ENCODE measurements at regions not wholly inside any gene's neighbourhood (a gene's known extent, or its start where the extent isn't known, plus 50 kb on each side); places are given as distances from the start of the nearest gene placed in this dataset.

DNA sequence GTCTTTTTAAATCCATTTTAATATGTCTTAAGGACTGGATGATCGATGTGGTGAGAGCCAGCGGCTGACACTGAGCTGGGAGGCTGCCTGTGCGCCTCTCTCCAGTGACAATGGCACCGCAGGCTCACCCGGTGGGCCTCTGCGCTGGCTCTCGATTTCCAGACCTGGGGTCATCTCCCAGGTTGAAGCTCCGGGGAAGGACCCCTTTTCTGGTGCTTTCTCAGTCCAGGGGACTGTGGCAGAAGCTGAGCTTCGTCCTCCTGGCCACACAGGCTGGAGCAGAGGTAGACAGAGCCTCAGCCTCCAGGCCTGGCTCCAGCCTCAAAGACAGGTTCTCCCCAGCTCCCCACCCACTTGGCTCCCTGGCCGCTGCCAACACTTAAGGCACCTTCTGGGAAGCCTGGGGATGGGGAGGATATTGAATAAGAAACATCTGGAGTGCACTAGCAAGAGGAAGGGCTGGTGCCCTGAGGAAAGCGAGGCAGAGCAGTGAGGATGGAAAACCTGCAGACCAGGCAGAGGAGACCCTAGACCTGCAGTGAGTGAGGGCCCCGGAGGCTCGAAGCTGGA, 154.2 kb upstream of the SMAD3 start:
- CTCF ChIA-PET: no interaction called here
- Mint-ChIP-seq H3K9me3 (ENCODE audit: unreplicated experiment) (peaks cover 6% of the 10 kb centered on the region), H3K27ac (ENCODE audit: unreplicated experiment) (no peak overlapping the region), H3K4me1 (ENCODE audit: low read depth, unreplicated experiment) (no peaks in the 10 kb centered on the region), H3K27me3 (ENCODE audit: insufficient read depth, unreplicated experiment) (no peaks in the 10 kb centered on the region), H3K36me3 (ENCODE audit: insufficient read depth, unreplicated experiment) (no peaks in the 10 kb centered on the region), H3K4me3 (ENCODE audit: unreplicated experiment) (no peak overlapping the region)
- POLR2A ChIA-PET: interaction anchor here (0.7 kb wide), 1 partner anchor 285 kb away, joined by 5 read pairs; no protein-coding TSS in a partner anchor
- DNase-seq: no peak
- TF ChIP-seq, protein P1, sequence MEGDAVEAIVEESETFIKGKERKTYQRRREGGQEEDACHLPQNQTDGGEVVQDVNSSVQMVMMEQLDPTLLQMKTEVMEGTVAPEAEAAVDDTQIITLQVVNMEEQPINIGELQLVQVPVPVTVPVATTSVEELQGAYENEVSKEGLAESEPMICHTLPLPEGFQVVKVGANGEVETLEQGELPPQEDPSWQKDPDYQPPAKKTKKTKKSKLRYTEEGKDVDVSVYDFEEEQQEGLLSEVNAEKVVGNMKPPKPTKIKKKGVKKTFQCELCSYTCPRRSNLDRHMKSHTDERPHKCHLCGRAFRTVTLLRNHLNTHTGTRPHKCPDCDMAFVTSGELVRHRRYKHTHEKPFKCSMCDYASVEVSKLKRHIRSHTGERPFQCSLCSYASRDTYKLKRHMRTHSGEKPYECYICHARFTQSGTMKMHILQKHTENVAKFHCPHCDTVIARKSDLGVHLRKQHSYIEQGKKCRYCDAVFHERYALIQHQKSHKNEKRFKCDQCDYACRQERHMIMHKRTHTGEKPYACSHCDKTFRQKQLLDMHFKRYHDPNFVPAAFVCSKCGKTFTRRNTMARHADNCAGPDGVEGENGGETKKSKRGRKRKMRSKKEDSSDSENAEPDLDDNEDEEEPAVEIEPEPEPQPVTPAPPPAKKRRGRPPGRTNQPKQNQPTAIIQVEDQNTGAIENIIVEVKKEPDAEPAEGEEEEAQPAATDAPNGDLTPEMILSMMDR (IDR thresholded peaks at IDR 0.05; ENCODE audit: insufficient read depth in 1 of 2, low read depth in 1 of 2, low read length in 1 of 2, severe bottlenecking in 1 of 2, unreplicated experiment in 1 of 2): no peak
- intact Hi-C loops (cut with micrococcal nuclease; ENCODE audit: unreplicated experiment): no loop called here
- Histone ChIP-seq H3K4me1 (peaks cover 9% of the 10 kb centered on the region; the same call in 1 of the 2 replicates), H3K27me3 (replicated peaks; ENCODE audit: control insufficient read depth, insufficient read depth, low read length) (no peaks in the 10 kb centered on the region), H3K36me3 (ENCODE audit: control insufficient read depth, insufficient read depth, low read length) (no peaks in the 10 kb centered on the region), H3K9me3 (no peaks in the 10 kb centered on the region), H3K4me3 (ENCODE audit: low read depth, low read length) (no peak overlapping the region)
- no TSS peak for BruUV-seq (replicated peaks)

DNA sequence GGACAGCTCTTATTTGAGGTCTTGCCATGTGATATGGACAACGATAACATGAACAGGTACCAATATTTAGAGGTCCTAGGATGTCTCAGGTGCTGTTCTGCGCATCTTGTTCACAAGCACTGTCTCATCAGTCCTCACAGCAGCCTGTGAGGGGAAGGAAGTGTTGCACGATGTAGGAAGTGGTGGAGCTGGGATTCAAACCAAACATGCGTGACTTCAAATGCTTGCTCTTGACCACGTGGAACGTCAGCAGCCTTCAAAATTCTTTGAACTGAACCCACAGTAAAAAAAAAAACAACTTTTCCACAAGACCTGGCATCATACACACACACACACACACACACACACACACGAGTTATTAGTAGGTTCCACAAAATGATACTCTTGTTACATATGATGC, 153.4 kb upstream of the SMAD3 start:
- TF ChIP-seq, protein P1 (IDR thresholded peaks at IDR 0.05; ENCODE audit: insufficient read depth in 1 of 2, low read depth in 1 of 2, low read length in 1 of 2, severe bottlenecking in 1 of 2, unreplicated experiment in 1 of 2): no peak
- ChIA-PET CTCF (no interaction called here), POLR2A (no interaction called here)
- no TSS peak for BruUV-seq (replicated peaks)
- H3K9me3 ChIP-seq: no peaks in the 10 kb centered on the region; the same call in 1 of the 2 replicates
- no peak overlapping the region for H3K4me3 ChIP-seq (ENCODE audit: low read depth, low read length)
- no peaks in the 10 kb centered on the region for H3K36me3 Mint-ChIP-seq (ENCODE audit: insufficient read depth, unreplicated experiment)
- H3K36me3 ChIP-seq (ENCODE audit: control insufficient read depth, insufficient read depth, low read length): no peaks in the 10 kb centered on the region
- no peaks in the 10 kb centered on the region for H3K4me1 Mint-ChIP-seq (ENCODE audit: low read depth, unreplicated experiment)
- no peaks in the 10 kb centered on the region for H3K27me3 ChIP-seq (replicated peaks; ENCODE audit: control insufficient read depth, insufficient read depth, low read length)
- peaks cover 13% of the 10 kb centered on the region for H3K9me3 Mint-ChIP-seq (ENCODE audit: unreplicated experiment)
- no peak overlapping the region for H3K4me3 Mint-ChIP-seq (ENCODE audit: unreplicated experiment)
- no peak overlapping the region for H3K27ac Mint-ChIP-seq (ENCODE audit: unreplicated experiment)
- no peaks in the 10 kb centered on the region for H3K27me3 Mint-ChIP-seq (ENCODE audit: insufficient read depth, unreplicated experiment)
- peaks cover 9% of the 10 kb centered on the region; the same call in 1 of the 2 replicates for H3K4me1 ChIP-seq
- no peak for DNase-seq
- intact Hi-C loops (cut with micrococcal nuclease; ENCODE audit: unreplicated experiment): no loop called here

DNA sequence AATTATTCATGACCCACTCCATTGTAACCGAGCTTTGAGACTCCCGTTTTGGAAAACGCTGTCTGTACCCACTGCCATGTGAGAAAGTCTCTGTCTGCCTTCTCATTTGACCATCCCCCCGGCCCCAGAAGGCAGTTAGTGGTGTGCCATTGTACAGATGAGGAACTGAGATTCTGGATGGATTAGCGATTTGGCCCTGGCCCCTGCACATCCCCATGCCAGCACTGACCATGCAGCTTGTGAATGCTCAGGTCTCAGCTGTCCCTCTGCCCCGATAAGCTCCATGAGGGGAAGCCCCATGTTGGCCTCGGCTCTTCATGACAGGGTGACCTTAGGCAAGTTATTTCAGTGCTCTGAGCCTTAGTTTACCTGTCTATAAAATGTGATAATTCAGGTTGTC, 153.0 kb upstream of the SMAD3 start:
- no TSS peak for BruUV-seq (replicated peaks)
- Histone ChIP-seq H3K36me3 (ENCODE audit: control insufficient read depth, insufficient read depth, low read length) (no peaks in the 10 kb centered on the region), H3K4me3 (ENCODE audit: low read depth, low read length) (no peak overlapping the region), H3K4me1 (peaks cover 8% of the 10 kb centered on the region; the same call in 1 of the 2 replicates), H3K9me3 (no peaks in the 10 kb centered on the region; the same call in 1 of the 2 replicates), H3K27me3 (replicated peaks; ENCODE audit: control insufficient read depth, insufficient read depth, low read length) (no peaks in the 10 kb centered on the region)
- no peak overlapping the region for H3K4me3 Mint-ChIP-seq (ENCODE audit: unreplicated experiment)
- H3K4me1 Mint-ChIP-seq (ENCODE audit: low read depth, unreplicated experiment): no peaks in the 10 kb centered on the region
- DNase-seq: no peak
- H3K27ac Mint-ChIP-seq (ENCODE audit: unreplicated experiment): no peak overlapping the region
- intact Hi-C loops (cut with micrococcal nuclease; ENCODE audit: unreplicated experiment): no loop called here
- CTCF ChIA-PET: no interaction called here
- peaks cover 18% of the 10 kb centered on the region for H3K9me3 Mint-ChIP-seq (ENCODE audit: unreplicated experiment)
- POLR2A ChIA-PET: no interaction called here
- no peaks in the 10 kb centered on the region for H3K36me3 Mint-ChIP-seq (ENCODE audit: insufficient read depth, unreplicated experiment)
- TF ChIP-seq, protein P1 (IDR thresholded peaks at IDR 0.05; ENCODE audit: insufficient read depth in 1 of 2, low read depth in 1 of 2, low read length in 1 of 2, severe bottlenecking in 1 of 2, unreplicated experiment in 1 of 2): no peak
- no peaks in the 10 kb centered on the region for H3K27me3 Mint-ChIP-seq (ENCODE audit: insufficient read depth, unreplicated experiment)

All from Caco-2 (cell line).